ENCODE measurements at regions not wholly inside any gene's neighbourhood (a gene's known extent, or its start where the extent isn't known, plus 50 kb on each side); places are given as distances from the start of the nearest gene placed in this dataset.
A peak's percentile ranks its signal among the peaks of the same experiment; 100 is the strongest.

- H3K9me3 ChIP-seq: no peaks in the 10 kb centered on the region
- no peak overlapping the region for H3K27ac ChIP-seq
- no peak overlapping the region for H3K4me3 ChIP-seq
- WGBS, 5 donors: 48 to 62% (median 54%) methylated on average over 1 of the region's 1 CpG
- intact Hi-C loops (cut with DNase I; ENCODE audit: low total_unique reads): no loop called here
- H3K27me3 ChIP-seq: peaks cover 0 to 8% (median 0%) of the 10 kb centered on the region in 3 donors
- no peak for DNase-seq
- H3K4me1 ChIP-seq: peaks cover 0 to 6% (median 0%) of the 10 kb centered on the region in 4 donors
- no peaks in the 10 kb centered on the region for H3K36me3 ChIP-seq
- TF ChIP-seq, protein P1, sequence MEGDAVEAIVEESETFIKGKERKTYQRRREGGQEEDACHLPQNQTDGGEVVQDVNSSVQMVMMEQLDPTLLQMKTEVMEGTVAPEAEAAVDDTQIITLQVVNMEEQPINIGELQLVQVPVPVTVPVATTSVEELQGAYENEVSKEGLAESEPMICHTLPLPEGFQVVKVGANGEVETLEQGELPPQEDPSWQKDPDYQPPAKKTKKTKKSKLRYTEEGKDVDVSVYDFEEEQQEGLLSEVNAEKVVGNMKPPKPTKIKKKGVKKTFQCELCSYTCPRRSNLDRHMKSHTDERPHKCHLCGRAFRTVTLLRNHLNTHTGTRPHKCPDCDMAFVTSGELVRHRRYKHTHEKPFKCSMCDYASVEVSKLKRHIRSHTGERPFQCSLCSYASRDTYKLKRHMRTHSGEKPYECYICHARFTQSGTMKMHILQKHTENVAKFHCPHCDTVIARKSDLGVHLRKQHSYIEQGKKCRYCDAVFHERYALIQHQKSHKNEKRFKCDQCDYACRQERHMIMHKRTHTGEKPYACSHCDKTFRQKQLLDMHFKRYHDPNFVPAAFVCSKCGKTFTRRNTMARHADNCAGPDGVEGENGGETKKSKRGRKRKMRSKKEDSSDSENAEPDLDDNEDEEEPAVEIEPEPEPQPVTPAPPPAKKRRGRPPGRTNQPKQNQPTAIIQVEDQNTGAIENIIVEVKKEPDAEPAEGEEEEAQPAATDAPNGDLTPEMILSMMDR (IDR thresholded peaks at IDR 0.05): no peak
- TF ChIP-seq POLR2A (IDR thresholded peaks at IDR 0.05): no peak
- TF ChIP-seq POLR2AphosphoS5 (IDR thresholded peaks at IDR 0.05): no peak
- TF ChIP-seq EP300 (IDR thresholded peaks at IDR 0.05): no peak
Observed at GRCh38 chr4:147034372-147034771, 88.7 kb upstream of the TTC29 start.

DNA sequence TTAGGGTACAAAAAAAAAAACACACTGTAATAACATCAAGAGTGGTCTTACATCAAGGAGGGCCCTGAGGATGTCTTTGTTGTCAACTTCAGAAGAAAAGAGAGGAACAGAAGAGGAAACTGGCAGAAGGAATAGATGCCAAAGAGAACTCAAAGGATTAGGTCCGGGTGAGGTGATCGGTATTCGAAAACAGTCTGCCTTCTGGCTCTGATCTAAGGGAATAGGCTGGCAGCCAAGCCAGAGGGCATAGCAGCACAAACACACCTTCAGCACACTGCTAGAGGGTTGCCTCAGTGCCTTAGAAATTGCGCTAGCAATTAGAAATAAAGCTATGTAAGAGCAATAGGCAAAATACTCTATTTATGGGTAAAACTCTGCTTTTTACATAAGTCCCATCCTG lies 91.4 kb upstream of the TTC29 start:
- DNase-seq: peak in 1 of 2 donors; percentile 46
- peaks cover 0 to 10% (median 0%) of the 10 kb centered on the region in 3 donors for H3K27me3 ChIP-seq
- 50 to 75% (median 63%) methylated on average over 4 of the region's 4 CpGs for WGBS, 5 donors
- intact Hi-C loops (cut with DNase I; ENCODE audit: low total_unique reads): no loop called here
- no peak overlapping the region for H3K4me3 ChIP-seq
- TF ChIP-seq EP300 (IDR thresholded peaks at IDR 0.05) (no peak), POLR2AphosphoS5 (IDR thresholded peaks at IDR 0.05) (no peak), POLR2A (IDR thresholded peaks at IDR 0.05) (no peak)
- TF ChIP-seq, protein P1 (IDR thresholded peaks at IDR 0.05): no peak
- peaks cover 0 to 6% (median 0%) of the 10 kb centered on the region in 4 donors for H3K4me1 ChIP-seq
- no peaks in the 10 kb centered on the region for H3K9me3 ChIP-seq
- no peaks in the 10 kb centered on the region for H3K36me3 ChIP-seq
- H3K27ac ChIP-seq: no peak overlapping the region

DNA sequence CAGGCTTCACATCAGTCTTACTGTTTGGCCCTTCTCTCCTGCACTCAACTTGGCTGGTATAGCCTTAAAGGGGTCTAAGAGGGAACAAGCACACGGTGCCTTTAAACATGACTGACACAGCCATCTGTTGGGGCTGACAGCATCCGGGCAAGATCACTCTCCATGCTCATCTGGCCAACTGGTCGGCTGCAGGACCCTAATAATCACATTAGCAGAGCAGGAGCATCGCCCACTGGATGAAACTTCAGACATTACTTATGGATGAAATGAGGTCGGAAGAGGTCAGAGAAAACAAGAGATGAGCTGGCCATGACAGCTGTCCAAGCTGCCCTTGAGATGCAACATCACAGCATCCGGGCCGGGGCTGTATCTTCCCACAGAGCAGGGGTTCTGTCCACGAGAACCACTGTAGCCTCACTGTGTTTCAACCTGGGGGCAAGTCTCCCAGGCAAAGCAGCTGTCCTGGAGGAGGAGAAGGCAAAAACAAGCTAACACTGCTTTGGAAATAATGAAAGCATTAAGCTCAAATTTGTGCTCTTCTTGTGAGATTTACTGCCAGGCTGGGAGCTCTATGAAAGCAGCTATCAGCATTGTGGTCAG lies 94.4 kb upstream of the TTC29 start:
- Histone ChIP-seq H3K4me1 (peaks cover 0 to 6% (median 0%) of the 10 kb centered on the region in 4 donors), H3K9me3 (no peaks in the 10 kb centered on the region), H3K27me3 (peaks cover 0 to 10% (median 0%) of the 10 kb centered on the region in 3 donors), H3K36me3 (no peaks in the 10 kb centered on the region), H3K27ac (no peak overlapping the region), H3K4me3 (no peak overlapping the region)
- DNase-seq: no peak
- intact Hi-C loops (cut with DNase I; ENCODE audit: low total_unique reads): no loop called here
- 75 to 90% (median 83%) methylated on average over 8 of the region's 8 CpGs for WGBS, 5 donors
- no peak for TF ChIP-seq EP300 (IDR thresholded peaks at IDR 0.05)
- no peak for TF ChIP-seq POLR2A (IDR thresholded peaks at IDR 0.05)
- no peak for TF ChIP-seq POLR2AphosphoS5 (IDR thresholded peaks at IDR 0.05)
- TF ChIP-seq, protein P1 (IDR thresholded peaks at IDR 0.05): no peak

GRCh38 chr4:147040874-147041273 lies 95.2 kb upstream of the TTC29 start:
- H3K27ac ChIP-seq: no peak overlapping the region
- peaks cover 0 to 10% (median 0%) of the 10 kb centered on the region in 3 donors for H3K27me3 ChIP-seq
- no peaks in the 10 kb centered on the region for H3K36me3 ChIP-seq
- intact Hi-C loops (cut with DNase I; ENCODE audit: low total_unique reads): no loop called here
- no peaks in the 10 kb centered on the region for H3K9me3 ChIP-seq
- TF ChIP-seq POLR2AphosphoS5 (IDR thresholded peaks at IDR 0.05) (no peak), POLR2A (IDR thresholded peaks at IDR 0.05) (no peak), EP300 (IDR thresholded peaks at IDR 0.05) (no peak)
- TF ChIP-seq, protein P1 (IDR thresholded peaks at IDR 0.05): no peak
- H3K4me1 ChIP-seq: peaks cover 0 to 6% (median 0%) of the 10 kb centered on the region in 4 donors
- no peak for DNase-seq
- 85 to 90% (median 87%) methylated on average over 3 of the region's 3 CpGs for WGBS, 5 donors
- no peak overlapping the region for H3K4me3 ChIP-seq
